Heart left ventricle (tissue), 13 donors: ENCODE measurements at regions not wholly inside any gene's neighbourhood (a gene's known extent, or its start where the extent isn't known, plus 50 kb on each side); places are given as distances from the start of the nearest gene placed in this dataset.

Experiments used
- CTCF ChIP-seq, 12 donors: fragments of 200-600 bp; sonication (generic) in 4 of 12; IDR thresholded peaks; one replicate each; pipeline versions ENCODE4 v1.5.0 to v1.8.0; 2018 to 2022; ENCODE audit warnings: antibody characterized with exemption in 12 of 12, mild to moderate bottlenecking in 5 of 12
- POLR2A ChIP-seq, 2 donors: fragments of 450-650 bp; IDR thresholded peaks; one replicate each; pipeline ENCODE4 v1.6.1; 2017; ENCODE audit warnings: antibody characterized with exemption in 2 of 2, mild to moderate bottlenecking in 2 of 2, moderate library complexity in 2 of 2
- donor health status: ischemic (EF 13 %, LVEDD 7.1; RV severe dilation, severe dysfunction).
- donor health status: DM: no; HTN: yes; CAD: no.
- donor health status: DM: no; HTN: no; CAD: no.
- donor health status: ischemic (EF 25% LVEDD 6.9; RV normal size, moderate dysfunction).
- donor health status: ischemic (EF 25% LVEDD 5.7; RV mildly dilated, moderate dysfunction).
- donor health status: ischemic (EF 35%, LVEDD 5.7; RV mildly dilated, moderate dysfunction).
- donor health status: nonischemic (EF 11% LVEDD 7.7; RV severe dilation, severe dysfunction).
- donor health status: DM: yes; HTN: yes; CAD: no.
- donor health status: PGD.
- donor health status: ischemic (EF 29% LVEDD 5.4; RV normal size, mild dysfunction).
- donor health status: nonischemic (EF 23%, LVEDD 6.1; RV moderate dilation, normal function).

- TF ChIP-seq CTCF (IDR thresholded peaks at IDR 0.05) (peak in 11 of 12 donors; percentile 17 to 56 (median 34)), POLR2A (IDR thresholded peaks at IDR 0.05) (no peak)
Measured at GRCh38 chr12:30286345-30286926, 409.2 kb downstream of the IPO8 start.
